ENCODE measurements at regions not wholly inside any gene's neighbourhood (a gene's known extent, or its start where the extent isn't known, plus 50 kb on each side); places are given as distances from the start of the nearest gene placed in this dataset.

DNA sequence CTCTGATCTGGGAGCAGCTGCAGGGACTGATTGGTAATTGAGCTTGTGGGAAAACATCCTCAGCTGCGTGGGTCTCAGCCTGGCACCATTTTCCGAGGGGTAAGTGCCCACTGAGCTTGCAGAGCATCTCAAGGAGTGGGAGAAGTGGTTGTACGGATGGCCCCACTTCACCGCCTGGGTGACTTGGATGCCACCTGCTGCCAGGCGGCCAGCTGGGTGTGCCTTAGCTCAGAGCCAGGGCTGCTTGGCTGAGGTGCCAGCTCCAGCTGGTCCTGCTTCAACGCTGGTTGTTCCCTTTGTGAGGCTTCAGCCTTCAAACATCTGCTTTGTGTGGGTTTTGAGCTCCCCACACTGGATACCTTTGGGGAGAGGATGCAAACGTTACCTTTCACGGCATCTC lies 482.7 kb upstream of the EEF2KMT start:
- H3K4me2 ChIP-seq (ENCODE audit: low read depth, low read length), result no peak overlapping the region
- intact Hi-C loops (cut with micrococcal nuclease; ENCODE audit: unreplicated experiment), result no loop called here
- no peak overlapping the region for H3K4me3 ChIP-seq (replicated peaks in 1 of 3; ENCODE audit: insufficient read depth in 1 of 3, low read depth in 2 of 3, low read length in 3 of 3)
- no peak for FAIRE-seq
- no peaks in the 10 kb centered on the region for H4K20me1 ChIP-seq (ENCODE audit: insufficient read depth, low read length)
- no peaks in the 10 kb centered on the region for H3K4me1 ChIP-seq (ENCODE audit: insufficient read depth, low read length)
- H3K27me3 ChIP-seq (ENCODE audit: control insufficient read depth in 1 of 2, insufficient read depth in 2 of 2, low read length in 2 of 2), result peaks cover 0 to 16% of the 10 kb centered on the region in 2 experiments; a peak in 1 of 5 replicates
- H3K9me3 ChIP-seq (ENCODE audit: low read length), result no peaks in the 10 kb centered on the region
- H3K27ac ChIP-seq (ENCODE audit: extremely low read length, insufficient read depth, low read length), result no peak overlapping the region
- in situ Hi-C loops (cut with HindIII; ENCODE audit: extremely low pct_ligation_motif_present, low pct_unique_long_range_greater_than_20kb), result no loop called here
- no peak for DNase-seq (ENCODE audit: low spot score)
- WGBS (ENCODE audit: low lambda C conversion rate), result 13% methylated on average over 5 of the region's 8 CpGs
- no TSS peak for BruUV-seq (replicated peaks)
- no peaks in the 10 kb centered on the region for H3K79me2 ChIP-seq (ENCODE audit: insufficient read depth, low read length)
- no peak; the same call in 2 of the 3 replicates for ATAC-seq
- no peak overlapping the region for H2AFZ ChIP-seq (ENCODE audit: low read length)
- ChIA-PET CTCF (ENCODE audit: low intra/inter-chr PET ratio, low total read pairs) (no interaction called here), POLR2A (interaction anchor here (0.6 kb wide), 1 partner anchor 356 kb away, joined by 3 read pairs; no protein-coding TSS in a partner anchor)
- H3K9ac ChIP-seq (ENCODE audit: insufficient read depth, low read depth, low read length), result no peak overlapping the region
- no peaks in the 10 kb centered on the region for H3K36me3 ChIP-seq (replicated peaks in 1 of 2; ENCODE audit: control insufficient read depth in 1 of 2, insufficient read depth in 2 of 2, low read length in 2 of 2)
- TF ChIP-seq ZBTB7B (CRISPR knock-in tag; IDR thresholded peaks at IDR 0.05) (no peak), U2AF2 (IDR thresholded peaks at IDR 0.05; ENCODE audit: low read depth, low read length) (no peak), ZNF563 (CRISPR knock-in tag; IDR thresholded peaks at IDR 0.05) (no peak), ZNF34 (CRISPR knock-in tag; IDR thresholded peaks at IDR 0.05; ENCODE audit: borderline replicate concordance) (no peak), ZNF775 (CRISPR knock-in tag; IDR thresholded peaks at IDR 0.05; ENCODE audit: borderline replicate concordance) (no peak)

GRCh38 chr16:5578980-5579379 lies 481.4 kb upstream of the EEF2KMT start:
- Histone ChIP-seq H3K27me3 (ENCODE audit: control insufficient read depth in 1 of 2, insufficient read depth in 2 of 2, low read length in 2 of 2) (peaks cover 0 to 16% of the 10 kb centered on the region in 2 experiments; a peak in 1 of 5 replicates), H2AFZ (ENCODE audit: low read length) (no peak overlapping the region), H4K20me1 (ENCODE audit: insufficient read depth, low read length) (no peaks in the 10 kb centered on the region), H3K4me1 (ENCODE audit: insufficient read depth, low read length) (no peaks in the 10 kb centered on the region), H3K4me2 (ENCODE audit: low read depth, low read length) (no peak overlapping the region), H3K79me2 (ENCODE audit: insufficient read depth, low read length) (no peaks in the 10 kb centered on the region), H3K36me3 (replicated peaks in 1 of 2; ENCODE audit: control insufficient read depth in 1 of 2, insufficient read depth in 2 of 2, low read length in 2 of 2) (no peaks in the 10 kb centered on the region), H3K4me3 (replicated peaks in 1 of 3; ENCODE audit: insufficient read depth in 1 of 3, low read depth in 2 of 3, low read length in 3 of 3) (no peak overlapping the region), H3K9me3 (ENCODE audit: low read length) (no peaks in the 10 kb centered on the region), H3K9ac (ENCODE audit: insufficient read depth, low read depth, low read length) (no peak overlapping the region), H3K27ac (ENCODE audit: extremely low read length, insufficient read depth, low read length) (no peak overlapping the region)
- FAIRE-seq, result no peak
- WGBS (ENCODE audit: low lambda C conversion rate), result 22% methylated on average over 7 of the region's 7 CpGs
- intact Hi-C loops (cut with micrococcal nuclease; ENCODE audit: unreplicated experiment) (no loop called here), in situ Hi-C loops (cut with HindIII; ENCODE audit: extremely low pct_ligation_motif_present, low pct_unique_long_range_greater_than_20kb) (no loop called here)
- BruUV-seq (replicated peaks), result no TSS peak
- DNase-seq (ENCODE audit: low spot score), result no peak
- TF ChIP-seq, protein P1, sequence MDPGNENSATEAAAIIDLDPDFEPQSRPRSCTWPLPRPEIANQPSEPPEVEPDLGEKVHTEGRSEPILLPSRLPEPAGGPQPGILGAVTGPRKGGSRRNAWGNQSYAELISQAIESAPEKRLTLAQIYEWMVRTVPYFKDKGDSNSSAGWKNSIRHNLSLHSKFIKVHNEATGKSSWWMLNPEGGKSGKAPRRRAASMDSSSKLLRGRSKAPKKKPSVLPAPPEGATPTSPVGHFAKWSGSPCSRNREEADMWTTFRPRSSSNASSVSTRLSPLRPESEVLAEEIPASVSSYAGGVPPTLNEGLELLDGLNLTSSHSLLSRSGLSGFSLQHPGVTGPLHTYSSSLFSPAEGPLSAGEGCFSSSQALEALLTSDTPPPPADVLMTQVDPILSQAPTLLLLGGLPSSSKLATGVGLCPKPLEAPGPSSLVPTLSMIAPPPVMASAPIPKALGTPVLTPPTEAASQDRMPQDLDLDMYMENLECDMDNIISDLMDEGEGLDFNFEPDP (CRISPR knock-in tag; conservative IDR thresholded peaks at IDR 0.05), result no peak
- TF ChIP-seq PPARG (CRISPR knock-in tag; conservative IDR thresholded peaks at IDR 0.05), result no peak
- CTCF ChIA-PET (ENCODE audit: low intra/inter-chr PET ratio, low total read pairs), result no interaction called here
- no peak for ATAC-seq
- POLR2A ChIA-PET, result no interaction called here

Measured in HepG2 (cell line).